GM20431 (cell line): ENCODE measurements at regions not wholly inside any gene's neighbourhood (a gene's known extent, or its start where the extent isn't known, plus 50 kb on each side); places are given as distances from the start of the nearest gene placed in this dataset.
"Not testable (repeated sequence)": the region's sequence is repeated elsewhere in the genome, so short reads cannot be mapped to it uniquely, and the experiment has no call there.

Experiments used
- in situ Hi-C: fragments of 300-500 bp; cut with MseI, MboI; formaldehyde crosslinking; loops from one replicate; pipeline ENCODE4 v1.15.0; 2020; ENCODE audit warnings: low sequenced_read_pairs; ENCODE audit not compliant: unreplicated experiment

DNA sequence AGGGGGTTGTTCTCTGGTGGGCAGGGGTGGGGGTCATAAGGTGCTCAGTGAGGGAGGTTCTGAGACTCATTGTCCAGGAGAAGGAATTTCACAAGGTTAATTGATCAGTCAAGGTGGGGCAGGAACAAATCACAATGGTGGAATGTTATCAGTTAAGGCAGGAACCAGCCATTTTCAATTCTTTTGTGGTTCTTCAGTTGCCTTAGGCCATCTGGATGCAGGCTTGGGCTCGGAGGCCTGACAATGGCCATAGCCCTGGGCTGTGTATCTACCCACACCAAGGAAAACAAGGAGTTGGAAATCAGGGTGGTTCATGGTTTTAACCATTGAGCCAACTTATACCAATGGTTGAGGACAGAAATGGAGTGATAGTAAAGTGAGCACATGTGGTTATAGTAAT is 1221.8 kb downstream of the TYW1 start:
- in situ Hi-C loops, result loop anchor here (25.0 kb wide), 1 partner anchor 106 kb away; no protein-coding TSS in a partner anchor

DNA sequence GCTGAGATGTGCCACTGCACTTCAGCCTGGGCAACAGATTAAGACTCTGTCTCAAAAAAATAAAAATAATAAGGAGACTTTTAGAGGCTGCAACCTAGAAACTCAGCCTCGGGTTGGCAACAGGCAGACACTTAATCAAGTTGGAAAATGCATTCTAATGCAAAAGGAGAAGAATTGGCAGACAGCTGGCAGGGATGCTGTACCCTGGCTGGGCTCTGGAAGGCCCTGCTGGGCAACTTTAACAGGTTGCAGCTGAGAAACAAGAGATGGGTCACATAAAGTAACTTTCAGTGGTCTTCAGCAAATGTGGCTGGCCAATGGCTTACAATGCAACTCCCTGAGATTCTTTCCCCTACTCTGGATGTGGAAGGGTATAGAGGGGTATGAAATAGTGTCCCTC is 1225.7 kb downstream of the TYW1 start:
- in situ Hi-C loops, result loop anchor here (25.0 kb wide), 1 partner anchor 110 kb away; no protein-coding TSS in a partner anchor

DNA sequence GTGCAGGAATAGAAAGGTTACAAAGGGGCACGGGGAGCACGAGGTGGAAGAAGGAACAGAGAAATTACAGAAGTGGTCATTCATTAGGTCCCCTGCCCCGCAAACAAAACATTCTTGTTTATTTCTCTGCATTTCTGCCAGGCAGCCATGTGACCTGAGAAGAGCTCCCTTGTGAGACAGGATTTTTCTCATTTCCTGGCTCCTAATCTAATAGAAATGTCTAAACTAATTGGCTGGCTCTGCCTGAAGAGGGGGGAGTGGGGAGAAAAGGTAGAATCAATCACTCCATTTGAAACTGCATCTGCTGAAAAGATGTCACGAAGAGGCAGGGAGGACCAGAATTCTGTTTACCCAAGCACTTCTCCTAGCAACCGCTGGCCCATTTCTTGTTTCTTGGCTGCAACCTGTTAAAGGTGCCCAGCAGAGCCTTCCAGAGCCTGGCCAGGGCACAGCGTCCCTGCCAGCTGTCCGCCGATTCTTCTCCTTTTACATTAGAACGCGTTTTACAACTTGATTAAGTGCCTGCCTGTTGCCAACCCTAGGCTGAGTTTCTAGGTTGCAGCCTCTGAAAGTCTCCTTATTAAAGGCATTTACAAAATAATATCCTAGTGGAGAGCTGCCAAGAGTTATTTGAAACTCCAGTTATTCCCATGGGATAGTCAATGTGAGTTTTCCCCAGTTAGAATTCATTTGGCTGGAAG is 1227.6 kb downstream of the TYW1 start:
- in situ Hi-C loops, result loop anchor here (25.0 kb wide), 1 partner anchor 112 kb away; no protein-coding TSS in a partner anchor

DNA sequence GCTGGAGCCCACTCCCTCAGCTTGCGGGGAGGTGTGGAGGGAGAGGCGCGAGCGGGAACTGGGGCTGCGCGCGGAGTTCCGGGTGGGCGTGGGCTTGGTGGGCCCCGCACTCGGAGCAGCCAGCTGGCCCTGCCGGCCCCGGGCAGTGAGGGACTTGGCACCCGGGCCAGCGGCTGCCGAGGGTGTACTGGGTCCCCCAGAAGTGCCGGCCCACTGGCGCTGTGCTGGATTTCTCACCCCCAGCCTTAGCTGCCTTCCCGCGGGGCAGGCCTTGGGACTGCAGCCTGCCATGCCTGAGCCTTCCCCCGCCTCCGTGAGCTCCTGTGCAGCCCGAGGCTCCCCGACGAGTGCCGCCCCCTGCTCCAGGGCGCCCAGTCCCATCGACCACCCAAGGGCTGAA is 1234.4 kb downstream of the TYW1 start:
- in situ Hi-C loops, result not testable (repeated sequence)

DNA sequence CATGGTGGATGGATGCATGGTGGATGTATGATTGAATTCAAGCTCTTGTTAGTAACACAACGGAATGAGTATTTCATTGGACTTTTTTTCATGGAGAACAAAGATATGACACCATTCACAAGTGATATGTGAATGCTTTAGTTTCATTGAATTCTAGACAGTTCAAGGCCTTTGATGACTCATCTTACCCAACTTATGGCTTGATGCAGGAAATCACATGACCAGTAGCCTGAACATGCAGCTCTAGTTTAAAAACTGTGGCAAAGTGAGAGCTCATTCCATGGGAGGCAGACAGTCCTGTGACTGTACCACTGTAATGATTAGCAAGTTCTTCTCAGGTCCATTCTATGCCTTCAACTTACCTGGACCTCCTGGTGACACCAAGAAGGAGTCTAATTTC is 1239.3 kb downstream of the TYW1 start:
- in situ Hi-C loops, result no loop called here

DNA sequence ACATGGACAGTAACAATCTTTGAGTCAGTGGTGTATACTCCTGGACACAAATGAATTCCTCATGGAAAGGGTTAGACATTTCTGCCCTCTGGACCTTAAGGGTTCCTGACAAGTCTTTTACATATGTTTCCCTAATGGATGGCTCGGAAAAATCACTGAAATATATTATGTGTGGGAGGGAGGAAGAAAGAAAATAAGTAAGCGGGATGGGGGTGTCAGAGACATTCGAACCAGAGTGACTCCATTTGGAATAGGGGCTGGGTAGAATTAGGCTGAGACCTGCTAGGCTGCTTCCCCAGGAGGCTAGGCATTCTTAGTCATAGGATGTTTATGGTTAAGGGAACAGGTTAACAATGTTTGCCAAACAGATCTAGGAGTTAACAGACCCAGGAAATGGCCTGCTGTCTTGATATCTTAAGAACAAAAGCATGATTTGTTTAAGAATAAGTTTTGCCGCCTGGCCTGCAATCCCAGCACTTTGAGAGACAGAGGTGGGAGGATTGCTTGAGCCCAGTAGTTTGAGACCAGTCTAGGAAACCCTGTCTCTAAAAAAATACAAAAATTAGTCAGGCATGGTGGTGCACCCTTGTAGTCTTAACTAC is 1241.7 kb downstream of the TYW1 start:
- in situ Hi-C loops, result no loop called here

DNA sequence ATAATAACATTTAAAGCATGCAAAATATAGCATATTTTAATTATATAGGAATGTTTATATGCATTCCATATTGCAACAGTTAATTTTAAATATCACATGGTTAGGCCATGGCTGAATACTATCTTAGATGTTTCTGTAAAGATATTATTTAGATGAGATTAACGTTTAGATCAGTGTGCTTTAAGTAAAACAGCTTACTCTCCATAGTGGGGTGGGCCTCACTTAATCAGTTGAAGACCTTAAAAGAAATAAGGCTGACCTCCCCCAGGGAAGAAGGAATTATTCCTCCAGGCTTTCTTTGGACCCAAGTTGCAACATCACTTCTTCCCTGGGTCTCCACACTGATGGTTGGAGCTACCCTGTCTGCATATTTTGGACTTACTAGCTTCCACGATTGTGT is 1246.5 kb downstream of the TYW1 start:
- in situ Hi-C loops, result no loop called here

DNA sequence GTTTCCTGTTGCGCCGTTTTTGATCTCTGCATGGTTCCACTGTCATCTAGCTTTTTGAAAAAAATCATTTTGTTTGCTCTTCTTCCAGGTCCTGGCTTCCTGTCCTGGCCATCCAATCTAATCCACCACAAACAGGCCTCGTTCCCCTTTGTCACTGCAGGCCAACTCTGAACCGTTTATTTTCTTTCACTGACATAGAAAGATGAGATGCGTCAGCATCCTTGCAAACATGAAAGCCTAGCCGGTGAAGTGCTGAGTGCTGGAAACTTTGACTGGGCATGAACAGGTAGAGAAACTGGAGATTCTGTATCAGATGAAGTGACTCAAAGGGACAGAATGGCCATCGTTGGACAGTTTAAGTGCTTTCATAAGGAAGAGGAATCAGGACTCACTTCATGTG is 1247.8 kb downstream of the TYW1 start:
- in situ Hi-C loops, result no loop called here

DNA sequence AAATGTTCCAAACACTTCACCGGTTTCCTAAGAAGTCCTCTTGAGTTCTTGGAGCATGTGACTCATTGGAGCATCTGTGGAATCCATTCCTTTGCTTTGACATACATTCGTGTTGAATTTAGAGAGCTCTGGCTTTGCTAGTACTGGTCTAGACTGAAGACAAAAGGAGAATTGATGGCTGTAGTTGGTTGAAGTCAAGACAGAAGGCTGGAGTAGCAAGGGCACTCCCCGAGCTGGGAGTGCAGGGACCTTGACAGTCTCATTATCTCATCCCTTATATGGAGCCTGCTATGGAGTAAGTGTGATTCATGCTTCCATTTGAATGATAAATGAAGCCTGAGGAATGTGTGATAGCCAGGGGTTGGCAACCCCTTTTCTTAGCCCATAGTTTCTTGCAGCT is 1249.1 kb downstream of the TYW1 start:
- in situ Hi-C loops, result no loop called here

DNA sequence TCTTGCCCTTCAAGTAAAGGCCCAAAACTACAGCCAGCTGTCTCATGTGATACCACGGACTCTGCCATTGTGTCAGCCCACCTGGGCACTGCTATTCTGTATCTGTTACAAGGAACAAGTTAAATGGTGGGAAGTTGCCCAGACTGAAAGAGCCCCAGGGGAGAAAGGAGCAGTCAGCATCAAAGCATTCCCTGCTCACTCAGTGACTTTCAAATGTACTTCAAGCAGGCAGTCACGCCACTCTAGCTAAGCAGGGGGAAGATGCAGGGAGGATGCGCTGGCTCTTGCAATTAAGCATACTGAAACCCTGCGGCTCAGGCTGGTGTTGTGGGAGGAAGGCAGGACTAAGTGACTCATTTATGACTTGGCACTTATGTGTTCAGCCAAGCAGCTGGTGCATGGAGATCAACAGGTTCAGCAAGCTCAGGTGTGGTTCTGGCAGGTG is 1249.6 kb downstream of the TYW1 start:
- in situ Hi-C loops, result no loop called here

DNA sequence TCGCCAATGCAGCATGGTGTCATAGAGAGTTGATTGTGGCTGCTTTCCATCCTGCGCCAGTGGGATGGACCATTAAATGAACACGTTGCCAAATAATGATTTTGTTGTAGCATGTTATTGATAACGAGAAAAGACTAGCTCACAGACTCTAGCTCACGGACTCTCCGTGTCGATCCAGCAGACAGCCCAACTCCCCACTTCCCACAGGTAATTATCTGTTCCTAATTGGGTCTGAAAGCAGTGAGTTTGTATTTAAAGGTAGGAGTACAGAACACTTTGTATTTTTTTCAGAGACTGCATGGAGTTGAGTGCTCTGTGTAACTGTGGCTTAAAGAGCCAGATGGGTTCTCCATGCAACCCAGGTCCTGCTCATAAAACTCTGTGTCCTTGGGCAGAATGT is 1250.5 kb downstream of the TYW1 start:
- in situ Hi-C loops, result no loop called here

DNA sequence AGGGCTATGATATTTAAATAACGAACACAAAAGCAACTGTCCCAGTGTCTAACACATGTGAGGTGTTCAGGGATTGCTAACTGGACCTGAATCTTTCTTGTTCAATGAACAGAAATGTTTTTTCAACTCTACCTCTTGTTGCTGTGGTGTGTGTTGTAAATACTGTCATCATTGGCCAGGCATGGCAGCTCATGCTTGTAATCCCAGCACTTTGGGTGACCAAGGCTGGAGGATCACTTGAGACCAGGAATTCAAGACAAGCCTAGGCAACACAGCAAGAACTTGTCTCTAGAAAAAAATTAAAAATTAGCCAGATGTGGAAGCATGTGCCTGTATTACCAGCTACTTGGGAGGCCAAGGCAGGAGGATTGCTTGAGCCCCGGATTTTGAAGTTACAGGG is 1250.9 kb downstream of the TYW1 start:
- in situ Hi-C loops, result no loop called here

DNA sequence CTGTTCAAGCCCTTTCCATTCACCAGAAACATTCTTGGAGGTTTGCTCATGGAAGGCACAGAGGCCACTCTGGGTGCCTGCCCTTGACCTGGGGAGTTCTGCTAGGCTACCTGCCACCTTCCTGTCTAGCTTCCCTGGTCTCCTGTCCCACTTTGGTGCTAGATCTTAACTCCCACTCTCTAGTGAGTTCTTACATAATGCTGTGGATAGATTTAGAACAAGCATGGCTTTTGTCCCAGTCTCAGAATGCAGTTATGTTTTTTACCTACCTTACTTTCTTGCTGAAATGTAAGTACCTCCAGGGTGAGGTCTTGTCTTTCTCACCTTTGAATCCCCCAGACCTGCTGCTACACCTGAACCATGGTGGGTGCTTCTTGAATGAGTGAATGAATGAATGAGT is 1252.3 kb downstream of the TYW1 start:
- in situ Hi-C loops, result no loop called here

DNA sequence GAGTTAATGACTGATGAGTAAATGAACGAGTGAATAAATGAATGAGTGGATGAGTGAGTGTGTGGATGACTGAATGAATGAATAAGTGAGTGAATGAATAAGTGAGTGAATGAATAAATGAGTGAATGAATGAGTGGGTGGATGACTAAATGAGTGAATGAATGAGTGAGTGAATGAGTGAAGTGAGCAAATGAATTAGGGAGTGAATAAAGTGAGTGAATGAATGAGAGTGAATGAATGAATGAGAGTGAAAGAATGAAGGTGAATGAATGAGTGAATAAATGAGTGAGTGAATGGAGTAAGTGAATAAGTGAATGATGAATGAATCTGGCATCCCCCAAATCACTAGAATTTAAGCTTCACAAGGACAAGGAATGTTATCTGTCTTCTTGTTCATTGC is 1253.0 kb downstream of the TYW1 start:
- in situ Hi-C loops, result no loop called here

DNA sequence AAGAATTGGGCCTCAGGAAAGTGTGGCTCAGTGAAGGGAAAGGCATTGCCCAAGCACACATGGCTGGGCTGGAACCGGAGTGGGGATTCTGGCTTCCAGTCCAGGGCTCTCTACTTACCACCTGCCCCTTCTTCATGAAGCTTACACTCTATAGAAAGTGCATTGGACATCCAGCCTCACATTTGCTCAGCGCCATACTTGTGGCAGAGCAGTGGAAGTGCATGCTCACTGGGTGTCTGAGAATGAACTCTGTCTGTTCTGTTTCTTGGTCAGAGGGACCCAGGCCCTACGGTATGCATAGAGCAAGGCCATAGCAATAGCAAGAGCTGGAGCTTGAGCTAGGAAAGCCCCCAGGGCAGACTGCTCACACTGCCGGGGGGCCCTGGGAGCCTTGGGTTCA is 1253.5 kb downstream of the TYW1 start:
- in situ Hi-C loops, result no loop called here

DNA sequence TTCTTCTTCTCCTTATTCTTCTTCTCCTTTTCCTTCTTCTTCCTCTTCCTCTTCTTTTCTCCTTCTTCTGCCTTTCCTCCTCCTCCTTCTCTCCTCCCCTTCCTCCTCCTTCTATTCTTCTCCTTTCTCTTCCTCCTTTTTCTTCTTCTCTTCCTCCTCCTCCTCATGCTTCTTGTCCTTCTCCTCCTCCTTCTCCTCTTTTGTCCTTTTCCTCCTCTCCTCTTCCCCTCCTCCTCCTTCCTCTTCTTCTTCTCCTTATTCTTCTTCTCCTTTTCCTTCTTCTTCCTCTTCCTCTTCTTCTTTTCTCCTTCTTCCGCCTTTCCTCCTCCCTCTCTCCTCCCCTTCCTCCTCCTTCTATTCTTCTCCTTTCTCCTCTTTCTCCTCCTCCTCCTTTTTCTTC is 1258.2 kb downstream of the TYW1 start:
- in situ Hi-C loops, result not testable (repeated sequence)

DNA sequence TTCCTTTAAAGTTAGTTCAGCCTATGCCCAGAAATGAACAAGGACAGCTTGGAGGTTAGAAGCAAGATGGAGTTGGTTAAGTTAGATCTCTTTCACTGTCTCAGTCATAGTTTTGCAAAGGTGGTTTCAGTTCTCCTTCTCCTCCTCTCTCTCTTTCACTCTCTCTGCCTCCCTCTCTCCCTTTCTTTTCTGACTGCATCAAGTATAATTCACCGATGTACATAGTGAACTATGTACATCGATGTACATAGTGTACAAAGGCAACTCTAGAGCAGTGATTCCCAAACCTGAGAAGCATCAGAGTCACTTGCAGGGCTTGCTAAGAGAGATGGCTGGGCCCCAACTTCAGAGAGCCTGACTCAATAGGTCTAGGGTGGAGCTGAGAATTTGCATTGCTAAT is 1259.7 kb downstream of the TYW1 start:
- in situ Hi-C loops, result no loop called here

DNA sequence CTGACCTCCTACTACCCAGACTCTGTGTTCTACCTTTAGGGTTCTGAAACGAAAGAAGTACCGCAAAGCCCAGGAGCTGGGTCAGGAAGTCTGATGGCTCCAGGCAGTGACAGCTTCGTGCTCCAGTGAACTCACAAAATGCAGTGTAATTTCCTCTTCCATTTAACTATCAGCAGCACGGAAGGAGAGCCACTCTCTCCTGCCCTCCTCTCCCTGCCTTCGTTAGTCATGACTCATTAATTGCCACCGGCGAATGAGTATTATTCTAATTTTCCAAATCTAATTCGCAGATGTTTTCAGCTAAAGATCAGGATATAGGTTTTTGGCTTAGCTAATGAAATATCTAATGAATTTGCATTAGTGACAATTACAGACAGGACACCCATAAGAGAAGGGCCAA is 1262.0 kb downstream of the TYW1 start:
- in situ Hi-C loops, result no loop called here

DNA sequence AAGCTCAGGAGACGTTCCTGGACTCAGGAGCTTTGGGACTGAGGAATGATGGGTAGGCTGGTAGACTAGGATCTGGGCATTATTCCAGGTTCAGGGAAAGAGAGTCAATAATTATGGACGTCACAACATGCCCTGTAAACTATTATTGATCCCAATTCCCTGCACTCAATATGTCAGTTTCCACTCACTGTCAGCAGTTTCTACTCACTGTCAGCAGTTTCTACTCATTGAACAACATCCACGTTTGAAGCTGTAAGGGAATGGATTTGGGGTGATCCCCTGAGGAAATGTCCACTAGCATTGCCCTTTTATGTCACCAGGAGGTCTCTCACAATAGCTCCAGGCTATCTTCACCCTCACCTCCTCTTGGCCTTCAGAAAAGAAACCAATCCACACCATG is 1268.6 kb downstream of the TYW1 start:
- in situ Hi-C loops, result no loop called here

DNA sequence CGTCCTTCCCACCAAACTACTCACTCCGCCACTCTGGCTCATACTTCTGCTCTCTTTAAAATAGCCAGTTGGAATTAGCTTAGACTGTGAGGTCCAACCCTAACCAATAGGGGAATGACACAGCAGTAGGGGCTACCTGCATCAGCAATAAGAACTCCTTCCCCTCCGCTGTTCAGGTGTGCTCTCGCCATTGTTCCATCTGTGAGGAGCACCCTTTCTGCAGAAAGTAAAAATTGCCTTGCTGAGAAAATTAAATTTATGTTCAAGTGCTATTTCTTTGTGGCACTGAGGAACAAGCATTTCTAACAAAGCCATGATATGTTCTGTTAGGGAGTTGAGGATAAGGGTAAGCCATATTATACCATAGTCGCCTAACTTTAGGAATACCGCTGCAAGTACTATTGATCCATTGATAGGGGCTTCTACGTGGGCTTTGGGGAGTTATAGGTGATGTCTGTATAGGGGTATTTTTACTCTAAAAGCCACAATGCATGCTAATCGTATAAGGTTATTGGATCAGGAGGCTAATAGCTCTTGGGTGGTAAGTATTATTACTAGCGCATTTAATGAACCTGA is 1269.5 kb downstream of the TYW1 start:
- in situ Hi-C loops, result no loop called here

DNA sequence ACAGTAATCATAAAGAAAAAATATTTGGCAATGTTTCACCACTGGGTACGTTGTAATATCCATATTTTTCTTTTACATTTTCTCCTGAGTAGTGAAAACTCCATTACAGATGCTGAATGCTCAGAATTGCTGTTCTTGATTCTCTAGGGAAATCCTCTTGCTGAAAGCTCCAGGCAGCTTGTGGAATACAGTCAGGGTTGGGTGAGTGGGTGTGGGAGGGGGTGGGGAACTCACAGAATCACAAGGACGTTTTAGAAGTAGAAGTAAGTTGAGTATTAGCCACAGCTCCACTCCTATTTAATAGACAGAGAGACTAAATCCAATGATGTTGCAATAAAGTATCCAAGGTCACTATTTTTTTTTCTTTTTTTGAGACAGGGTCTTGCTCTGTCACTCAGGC is 1270.9 kb downstream of the TYW1 start:
- in situ Hi-C loops, result no loop called here

DNA sequence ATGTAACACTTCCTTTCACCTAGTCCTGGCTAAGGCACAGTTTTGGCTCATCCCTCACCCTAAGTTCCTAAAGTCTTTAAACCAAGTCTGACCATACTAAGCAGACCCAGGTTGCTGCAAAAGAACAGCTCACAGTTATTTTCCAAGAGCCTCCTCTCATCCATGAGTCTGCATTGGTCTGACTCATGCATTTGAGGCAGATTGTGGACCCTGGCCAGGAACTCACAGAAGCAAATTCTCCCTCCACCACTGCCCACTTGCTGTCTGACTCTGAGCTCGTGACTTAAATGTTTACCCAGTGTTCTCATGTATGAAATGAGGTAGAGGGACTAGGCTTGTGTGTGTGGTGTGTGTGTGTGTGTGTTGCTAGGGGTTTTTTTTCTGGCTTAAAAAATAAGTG is 1272.8 kb downstream of the TYW1 start:
- in situ Hi-C loops, result no loop called here
